H1 (cell line): ENCODE measurements at regions not wholly inside any gene's neighbourhood (a gene's known extent, or its start where the extent isn't known, plus 50 kb on each side); places are given as distances from the start of the nearest gene placed in this dataset.

Experiments
- EZH2 ChIP-seq: fragments of 200-600 bp; sonication (generic); IDR thresholded peaks from 2 replicates; pipeline ENCODE4 v1.7.1; 2012; ENCODE audit warnings: low read depth, mild to moderate bottlenecking, moderate library complexity, low read length, inconsistent platforms; ENCODE audit not compliant: severe bottlenecking
- RXRA ChIP-seq: IDR thresholded peaks from 2 replicates; pipeline ENCODE4 v1.6.1; 2011; ENCODE audit warnings: low read depth, mild to moderate bottlenecking, low read length, moderate library complexity; ENCODE audit not compliant: insufficient read depth
- SRF ChIP-seq: IDR thresholded peaks from 2 replicates; pipeline ENCODE4 v1.6.1; 2011; ENCODE audit warnings: mild to moderate bottlenecking, low read depth, low read length, moderate library complexity
- TAF1 ChIP-seq: IDR thresholded peaks from 2 replicates; pipeline ENCODE4 v1.6.1; 2011; ENCODE audit warnings: mild to moderate bottlenecking, low read depth, low read length
- ZNF274 ChIP-seq: IDR thresholded peaks from 2 replicates; pipeline ENCODE4 v1.7.0; 2012; ENCODE audit warnings: low read length, borderline replicate concordance; ENCODE audit errors: extremely low read depth
- TF ChIP-seq, protein P1 (sequence below), 3 experiments: IDR thresholded peaks; 1 replicate in 2 of 3; 2 replicates in 1 of 3; pipeline versions ENCODE4 v1.5.1 to v1.6.1; 2011; ENCODE audit warnings: low read length in 3 of 3, mild to moderate bottlenecking in 3 of 3, inconsistent platforms in 2 of 3, low read depth in 1 of 3, moderate library complexity in 1 of 3; ENCODE audit not compliant: insufficient read depth in 1 of 3; ENCODE audit errors: control extremely low read depth in 1 of 3

DNA sequence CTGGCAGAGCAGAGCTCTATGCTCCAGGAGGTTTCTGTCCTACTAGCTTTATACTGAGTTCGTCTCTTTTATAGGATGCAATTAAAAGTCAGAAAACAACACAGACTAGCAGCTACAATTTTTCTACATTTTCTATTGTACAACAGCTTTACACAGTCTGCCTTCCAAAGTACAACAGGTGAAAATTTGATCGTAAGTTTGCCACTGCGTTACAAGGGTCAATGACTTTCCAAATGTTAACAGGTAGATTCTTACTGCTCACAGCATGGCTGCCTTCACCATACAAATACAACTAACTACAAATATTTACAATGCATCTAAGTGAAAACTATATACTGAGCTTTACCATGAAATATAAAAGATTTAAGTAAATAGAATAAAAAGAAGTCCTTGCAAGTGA, 268.6 kb upstream of the SLCO3A1 start:
- TF ChIP-seq SRF, result no peak
- TF ChIP-seq TAF1, result no peak
- TF ChIP-seq, protein P1, sequence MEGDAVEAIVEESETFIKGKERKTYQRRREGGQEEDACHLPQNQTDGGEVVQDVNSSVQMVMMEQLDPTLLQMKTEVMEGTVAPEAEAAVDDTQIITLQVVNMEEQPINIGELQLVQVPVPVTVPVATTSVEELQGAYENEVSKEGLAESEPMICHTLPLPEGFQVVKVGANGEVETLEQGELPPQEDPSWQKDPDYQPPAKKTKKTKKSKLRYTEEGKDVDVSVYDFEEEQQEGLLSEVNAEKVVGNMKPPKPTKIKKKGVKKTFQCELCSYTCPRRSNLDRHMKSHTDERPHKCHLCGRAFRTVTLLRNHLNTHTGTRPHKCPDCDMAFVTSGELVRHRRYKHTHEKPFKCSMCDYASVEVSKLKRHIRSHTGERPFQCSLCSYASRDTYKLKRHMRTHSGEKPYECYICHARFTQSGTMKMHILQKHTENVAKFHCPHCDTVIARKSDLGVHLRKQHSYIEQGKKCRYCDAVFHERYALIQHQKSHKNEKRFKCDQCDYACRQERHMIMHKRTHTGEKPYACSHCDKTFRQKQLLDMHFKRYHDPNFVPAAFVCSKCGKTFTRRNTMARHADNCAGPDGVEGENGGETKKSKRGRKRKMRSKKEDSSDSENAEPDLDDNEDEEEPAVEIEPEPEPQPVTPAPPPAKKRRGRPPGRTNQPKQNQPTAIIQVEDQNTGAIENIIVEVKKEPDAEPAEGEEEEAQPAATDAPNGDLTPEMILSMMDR (IDR thresholded peaks at IDR 0.05; ENCODE audit: control extremely low read depth in 1 of 3, insufficient read depth in 1 of 3, low read depth in 1 of 3, low read length in 3 of 3), result no peak
- no peak for TF ChIP-seq EZH2
- TF ChIP-seq ZNF274, result no peak
- TF ChIP-seq RXRA, result no peak
